IMR-90 (cell line): ENCODE measurements at regions not wholly inside any gene's neighbourhood (a gene's known extent, or its start where the extent isn't known, plus 50 kb on each side); places are given as distances from the start of the nearest gene placed in this dataset.

Experiments used
- ATAC-seq: fragments of 200-7000 bp; cut with Tn5 transposase; 2 replicates; pipeline ENCODE4 v1.9.1; 2020; ENCODE audit warnings: low read depth, mild to moderate bottlenecking, moderate library complexity
- BruUV-seq: library from RNA; stranded (reverse); fragments of 400-500 nt; replicated peaks from 2 replicates; lab custom pipeline; 2021; lab: Mats Ljungman, UMichigan
- CTCF ChIA-PET: fragments of 300-600 bp; formaldehyde crosslinking; extraction: SDS; loops from one replicate; lab custom pipeline; 2021; ENCODE audit warnings: antibody characterized with exemption; lab: Yijun Ruan, JAX
- POLR2A ChIA-PET: fragments of 300-600 bp; sonication (Branson Sonifier 250); formaldehyde crosslinking; loops from one replicate; lab custom pipeline; 2022; ENCODE audit warnings: antibody characterized with exemption; ENCODE audit not compliant: unreplicated experiment; lab: Charles Lee
- DNase-seq: peaks from one replicate; pipeline ENCODE4 v3.0.0; 2013
- H2AFZ ChIP-seq: replicated peaks from 2 replicates; pipeline ENCODE3; 2013; ENCODE audit warnings: low read length, mild to moderate bottlenecking; ENCODE audit not compliant: poor library complexity
- H2AK5ac ChIP-seq: 2 replicates; pipeline ENCODE4 v1.6.1; 2013; ENCODE audit warnings: low read depth, low read length, inconsistent platforms
- H2AK9ac ChIP-seq: replicated peaks from 2 replicates; pipeline ENCODE3; 2013; ENCODE audit warnings: mild to moderate bottlenecking, low read depth, low read length, moderate library complexity; ENCODE audit not compliant: poor library complexity
- H2BK120ac ChIP-seq: 2 replicates; pipeline ENCODE4 v1.6.1; 2013; ENCODE audit warnings: low read depth, low read length, inconsistent platforms
- H2BK15ac ChIP-seq: 3 replicates; pipeline ENCODE4 v1.6.1; 2013; ENCODE audit warnings: low read depth, low read length, inconsistent platforms
- H2BK20ac ChIP-seq: 2 replicates; pipeline ENCODE4 v1.6.1; 2013; ENCODE audit warnings: low read depth, mild to moderate bottlenecking, inconsistent platforms, low read length, moderate library complexity
- H2BK5ac ChIP-seq: 2 replicates; pipeline ENCODE4 v1.6.1; 2013; ENCODE audit warnings: mild to moderate bottlenecking, low read depth, low read length, inconsistent platforms; ENCODE audit not compliant: poor library complexity, severe bottlenecking
- H3K14ac ChIP-seq: replicated peaks from 2 replicates; pipeline ENCODE4 v1.6.1; 2013; ENCODE audit warnings: low read depth, low read length, inconsistent platforms
- H3K18ac ChIP-seq: 2 replicates; pipeline ENCODE4 v1.6.1; 2013; ENCODE audit warnings: low read depth, low read length, control low read depth
- H3K23ac ChIP-seq: 2 replicates; pipeline ENCODE4 v1.6.1; 2013; ENCODE audit warnings: low read depth, low read length, inconsistent platforms
- H3K27ac ChIP-seq: 2 replicates; pipeline ENCODE4 v1.5.1; 2013; ENCODE audit warnings: mild to moderate bottlenecking, control low read depth, low read length; ENCODE audit not compliant: insufficient read depth
- H3K27me3 ChIP-seq: 2 replicates; pipeline ENCODE4 v1.6.1; 2013; ENCODE audit warnings: low read length; ENCODE audit not compliant: control insufficient read depth, insufficient read depth
- H3K36me3 ChIP-seq: 2 replicates; pipeline ENCODE4 v1.6.1; 2013; ENCODE audit warnings: low read length, mixed read lengths; ENCODE audit not compliant: control insufficient read depth, insufficient read depth
- H3K4ac ChIP-seq: 2 replicates; pipeline ENCODE4 v1.6.1; 2013; ENCODE audit warnings: low read depth, low read length, inconsistent platforms
- H3K4me1 ChIP-seq: 2 replicates; pipeline ENCODE4 v1.6.1; 2013; ENCODE audit warnings: low read length, mixed read lengths; ENCODE audit not compliant: control insufficient read depth, insufficient read depth
- H3K4me2 ChIP-seq: 2 replicates; pipeline ENCODE4 v1.6.1; 2013; ENCODE audit warnings: low read depth, mild to moderate bottlenecking, control low read depth, low read length, moderate library complexity
- H3K4me3 ChIP-seq: 2 replicates; pipeline ENCODE4 v1.5.1; 2013; ENCODE audit warnings: low read depth, mild to moderate bottlenecking, control low read depth, low read length, moderate library complexity; ENCODE audit not compliant: insufficient read depth
- H3K56ac ChIP-seq: 2 replicates; pipeline ENCODE4 v1.6.1; 2013; ENCODE audit warnings: low read length, inconsistent platforms; ENCODE audit not compliant: insufficient read depth; ENCODE audit errors: extremely low read depth
- H3K79me1 ChIP-seq, 2 experiments: 2 replicates each; pipeline ENCODE4 v1.6.1; 2013; ENCODE audit warnings: low read length in 2 of 2, inconsistent platforms in 1 of 2, low read depth in 1 of 2
- H3K9ac ChIP-seq: 2 replicates; pipeline ENCODE4 v1.6.1; 2013; ENCODE audit warnings: low read depth, low read length, control low read depth
- H3K9me1 ChIP-seq: 2 replicates; pipeline ENCODE4 v1.6.1; 2013; ENCODE audit warnings: low read length, inconsistent platforms; ENCODE audit not compliant: insufficient read depth
- H3K9me3 ChIP-seq: 2 replicates; pipeline ENCODE4 v1.6.1; 2013; ENCODE audit warnings: low read length; ENCODE audit not compliant: control insufficient read depth, insufficient read depth
- H4K20me1 ChIP-seq: 2 replicates; pipeline ENCODE4 v1.6.1; 2013; ENCODE audit warnings: low read length, inconsistent platforms; ENCODE audit not compliant: insufficient read depth
- H4K5ac ChIP-seq: 2 replicates; pipeline ENCODE4 v1.6.1; 2013; ENCODE audit warnings: mild to moderate bottlenecking, low read depth, low read length, control low read depth
- H4K8ac ChIP-seq, 2 experiments: 2 replicates each; pipeline ENCODE4 v1.6.1; 2013; ENCODE audit warnings: low read depth in 2 of 2, low read length in 2 of 2, control low read depth in 1 of 2, inconsistent platforms in 1 of 2
- H4K91ac ChIP-seq: 2 replicates; pipeline ENCODE4 v1.6.1; 2013; ENCODE audit warnings: low read depth, low read length, inconsistent platforms; ENCODE audit not compliant: insufficient read depth
- BHLHE40 ChIP-seq: fragments of 150-350 bp; IDR thresholded peaks from 2 replicates; pipeline ENCODE4 v1.6.1; 2016; ENCODE audit warnings: mild to moderate bottlenecking, low read depth, low read length
- CEBPB ChIP-seq: IDR thresholded peaks from 2 replicates; pipeline ENCODE4 v1.6.1; 2012; ENCODE audit warnings: low read depth, low read length, improper control_type of control experiment
- CHD1 ChIP-seq: IDR thresholded peaks from 2 replicates; pipeline ENCODE4 v1.6.1; 2012; ENCODE audit warnings: low read depth, low read length, improper control_type of control experiment
- FOS ChIP-seq: fragments of 150-350 bp; IDR thresholded peaks from 2 replicates; pipeline ENCODE4 v1.6.1; 2016; ENCODE audit warnings: low read depth, low read length
- MAFK ChIP-seq: IDR thresholded peaks from 2 replicates; pipeline ENCODE4 v1.6.1; 2012; ENCODE audit warnings: low read depth, low read length, improper control_type of control experiment
- MAZ ChIP-seq: IDR thresholded peaks from 2 replicates; pipeline ENCODE4 v1.6.1; 2012; ENCODE audit warnings: low read depth, mild to moderate bottlenecking, low read length, improper control_type of control experiment, moderate library complexity, borderline replicate concordance
- MXI1 ChIP-seq: IDR thresholded peaks from 2 replicates; pipeline ENCODE4 v1.6.1; 2012; ENCODE audit warnings: low read depth, mild to moderate bottlenecking, low read length, moderate library complexity, borderline replicate concordance
- NFE2L2 ChIP-seq: fragments of 150-350 bp; IDR thresholded peaks from 2 replicates; pipeline ENCODE4 v1.6.1; 2016; ENCODE audit warnings: low read depth, mild to moderate bottlenecking, low read length
- POLR2A ChIP-seq: IDR thresholded peaks from 2 replicates; pipeline ENCODE4 v1.6.1; 2012; ENCODE audit warnings: mild to moderate bottlenecking, low read depth, low read length
- RAD21 ChIP-seq: IDR thresholded peaks from 2 replicates; pipeline ENCODE4 v1.6.1; 2012; ENCODE audit warnings: low read length, improper control_type of control experiment
- RCOR1 ChIP-seq: IDR thresholded peaks from 2 replicates; pipeline ENCODE4 v1.6.1; 2012; ENCODE audit warnings: mild to moderate bottlenecking, low read length, improper control_type of control experiment; ENCODE audit not compliant: insufficient replicate concordance
- RFX5 ChIP-seq: IDR thresholded peaks from 2 replicates; pipeline ENCODE4 v1.8.0; 2012; ENCODE audit warnings: low read depth, mild to moderate bottlenecking, low read length, moderate library complexity
- SMC3 ChIP-seq: fragments of 150-350 bp; IDR thresholded peaks from 2 replicates; pipeline ENCODE4 v1.6.1; 2016; ENCODE audit warnings: low read depth, mild to moderate bottlenecking, antibody characterized with exemption, low read length, moderate library complexity
- dilution Hi-C: fragments of 300-500 bp; cut with HindIII; formaldehyde crosslinking; loops from one replicate; pipeline ENCODE4 v1.14.3; 2018; ENCODE audit warnings: low sequenced_read_pairs; ENCODE audit not compliant: unreplicated experiment
- in situ Hi-C: fragments of 300-500 bp; cut with MboI; formaldehyde crosslinking; loops from 3 replicates; pipeline ENCODE4 v1.14.3; 2019; ENCODE audit warnings: low sequenced_read_pairs, inconsistent platforms, mixed read lengths
- intact Hi-C: fragments of 100-400 bp; cut with micrococcal nuclease; formaldehyde crosslinking; loops from 2 replicates; pipeline ENCODE4 v1.10.0; 2022
- TF ChIP-seq, protein P1 (sequence below): fragments of 150-350 bp; IDR thresholded peaks from 2 replicates; pipeline ENCODE4 v1.6.1; 2016; ENCODE audit warnings: low read depth, mild to moderate bottlenecking, low read length, moderate library complexity, borderline replicate concordance
- TF ChIP-seq, protein P2 (sequence below): conservative IDR thresholded peaks from 2 replicates; pipeline ENCODE4 v1.5.1; 2012; ENCODE audit warnings: mild to moderate bottlenecking, low read depth, low read length, improper control_type of control experiment
- TF ChIP-seq, protein P3 (sequence below): fragments of 150-350 bp; IDR thresholded peaks from 2 replicates; pipeline ENCODE4 v1.6.1; 2017; ENCODE audit warnings: mild to moderate bottlenecking, antibody characterized with exemption, low read length, low read depth

DNA sequence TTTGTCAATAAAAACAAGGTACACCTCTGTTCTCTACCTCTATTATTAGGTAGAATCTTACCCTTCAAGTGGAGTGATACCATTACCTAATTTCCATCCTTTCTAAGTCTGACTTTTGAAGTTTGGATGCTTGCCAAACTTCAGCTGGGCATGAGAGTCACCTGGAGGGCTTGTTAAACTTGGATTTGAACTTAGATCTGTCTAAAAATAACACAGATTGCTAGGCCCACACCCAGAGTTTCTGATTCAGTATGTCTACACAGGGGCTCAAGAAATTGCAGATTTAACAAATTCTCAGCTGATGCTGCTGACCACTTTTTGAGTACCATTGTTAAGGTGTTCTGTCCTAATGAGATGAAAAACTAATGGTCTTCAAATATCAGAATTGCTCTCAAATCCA lies 512.2 kb downstream of the LMO7 start:
- TF ChIP-seq RFX5 (no peak), NFE2L2 (no peak), MXI1 (no peak), RCOR1 (no peak), CEBPB (no peak), SMC3 (no peak), RAD21 (no peak), CHD1 (no peak), MAZ (no peak), MAFK (no peak), BHLHE40 (no peak), FOS (no peak), POLR2A (no peak)
- TF ChIP-seq, protein P1, sequence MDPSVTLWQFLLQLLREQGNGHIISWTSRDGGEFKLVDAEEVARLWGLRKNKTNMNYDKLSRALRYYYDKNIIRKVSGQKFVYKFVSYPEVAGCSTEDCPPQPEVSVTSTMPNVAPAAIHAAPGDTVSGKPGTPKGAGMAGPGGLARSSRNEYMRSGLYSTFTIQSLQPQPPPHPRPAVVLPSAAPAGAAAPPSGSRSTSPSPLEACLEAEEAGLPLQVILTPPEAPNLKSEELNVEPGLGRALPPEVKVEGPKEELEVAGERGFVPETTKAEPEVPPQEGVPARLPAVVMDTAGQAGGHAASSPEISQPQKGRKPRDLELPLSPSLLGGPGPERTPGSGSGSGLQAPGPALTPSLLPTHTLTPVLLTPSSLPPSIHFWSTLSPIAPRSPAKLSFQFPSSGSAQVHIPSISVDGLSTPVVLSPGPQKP = no peak
- TF ChIP-seq, protein P2, sequence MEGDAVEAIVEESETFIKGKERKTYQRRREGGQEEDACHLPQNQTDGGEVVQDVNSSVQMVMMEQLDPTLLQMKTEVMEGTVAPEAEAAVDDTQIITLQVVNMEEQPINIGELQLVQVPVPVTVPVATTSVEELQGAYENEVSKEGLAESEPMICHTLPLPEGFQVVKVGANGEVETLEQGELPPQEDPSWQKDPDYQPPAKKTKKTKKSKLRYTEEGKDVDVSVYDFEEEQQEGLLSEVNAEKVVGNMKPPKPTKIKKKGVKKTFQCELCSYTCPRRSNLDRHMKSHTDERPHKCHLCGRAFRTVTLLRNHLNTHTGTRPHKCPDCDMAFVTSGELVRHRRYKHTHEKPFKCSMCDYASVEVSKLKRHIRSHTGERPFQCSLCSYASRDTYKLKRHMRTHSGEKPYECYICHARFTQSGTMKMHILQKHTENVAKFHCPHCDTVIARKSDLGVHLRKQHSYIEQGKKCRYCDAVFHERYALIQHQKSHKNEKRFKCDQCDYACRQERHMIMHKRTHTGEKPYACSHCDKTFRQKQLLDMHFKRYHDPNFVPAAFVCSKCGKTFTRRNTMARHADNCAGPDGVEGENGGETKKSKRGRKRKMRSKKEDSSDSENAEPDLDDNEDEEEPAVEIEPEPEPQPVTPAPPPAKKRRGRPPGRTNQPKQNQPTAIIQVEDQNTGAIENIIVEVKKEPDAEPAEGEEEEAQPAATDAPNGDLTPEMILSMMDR = no peak
- TF ChIP-seq, protein P3, sequence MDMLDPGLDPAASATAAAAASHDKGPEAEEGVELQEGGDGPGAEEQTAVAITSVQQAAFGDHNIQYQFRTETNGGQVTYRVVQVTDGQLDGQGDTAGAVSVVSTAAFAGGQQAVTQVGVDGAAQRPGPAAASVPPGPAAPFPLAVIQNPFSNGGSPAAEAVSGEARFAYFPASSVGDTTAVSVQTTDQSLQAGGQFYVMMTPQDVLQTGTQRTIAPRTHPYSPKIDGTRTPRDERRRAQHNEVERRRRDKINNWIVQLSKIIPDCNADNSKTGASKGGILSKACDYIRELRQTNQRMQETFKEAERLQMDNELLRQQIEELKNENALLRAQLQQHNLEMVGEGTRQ = no peak
- peak overlapping the region; percentile 10; the same call in 1 of the 2 replicates for H3K18ac ChIP-seq
- no peaks in the 10 kb centered on the region for H3K36me3 ChIP-seq
- H3K4ac ChIP-seq = no peak overlapping the region
- CTCF ChIA-PET = interaction anchor here (0.6 to 1.0 kb wide), 2 partner anchors 8 to 211 kb away, joined by 3 to 5 read pairs; no protein-coding TSS in a partner anchor
- H3K23ac ChIP-seq = no peak overlapping the region
- in situ Hi-C loops = no loop called here
- H3K4me3 ChIP-seq = no peak overlapping the region
- no TSS peak for BruUV-seq
- no peaks in the 10 kb centered on the region for H3K79me1 ChIP-seq
- no peak overlapping the region for H3K27ac ChIP-seq
- POLR2A ChIA-PET = no interaction called here
- H3K9me1 ChIP-seq = no peaks in the 10 kb centered on the region
- no peak overlapping the region for H3K4me2 ChIP-seq
- no peak overlapping the region; a peak in 1 of 4 replicates for H4K8ac ChIP-seq
- H3K9ac ChIP-seq = no peak overlapping the region
- peak overlapping the region; percentile 12; the same call in 1 of the 2 replicates for H4K91ac ChIP-seq
- peaks cover 2% of the 10 kb centered on the region for H3K4me1 ChIP-seq
- no peak overlapping the region for H2BK5ac ChIP-seq
- no peaks in the 10 kb centered on the region for H3K27me3 ChIP-seq
- H4K5ac ChIP-seq = no peak overlapping the region
- dilution Hi-C loops = no loop called here
- no peak overlapping the region for H2AK9ac ChIP-seq
- H2AK5ac ChIP-seq = no peak overlapping the region
- intact Hi-C loops = no loop called here
- H2AFZ ChIP-seq = no peak overlapping the region
- no peaks in the 10 kb centered on the region for H3K9me3 ChIP-seq
- ATAC-seq = 0 out of 2 replicates have a peak, but pooled peaks have one; percentile 5
- no peak overlapping the region for H3K14ac ChIP-seq
- no peak for DNase-seq
- no peak overlapping the region for H3K56ac ChIP-seq
- H2BK20ac ChIP-seq = 0 out of 2 replicates have a peak overlapping the region, but pooled peaks have one; percentile 57
- H2BK120ac ChIP-seq = 0 out of 2 replicates have a peak overlapping the region, but pooled peaks have one; percentile 5
- peak overlapping the region; percentile 37; the same call in 1 of the 3 replicates for H2BK15ac ChIP-seq
- no peaks in the 10 kb centered on the region for H4K20me1 ChIP-seq
